ENCODE measurements at regions not wholly inside any gene's neighbourhood (a gene's known extent, or its start where the extent isn't known, plus 50 kb on each side); places are given as distances from the start of the nearest gene placed in this dataset.

DNA sequence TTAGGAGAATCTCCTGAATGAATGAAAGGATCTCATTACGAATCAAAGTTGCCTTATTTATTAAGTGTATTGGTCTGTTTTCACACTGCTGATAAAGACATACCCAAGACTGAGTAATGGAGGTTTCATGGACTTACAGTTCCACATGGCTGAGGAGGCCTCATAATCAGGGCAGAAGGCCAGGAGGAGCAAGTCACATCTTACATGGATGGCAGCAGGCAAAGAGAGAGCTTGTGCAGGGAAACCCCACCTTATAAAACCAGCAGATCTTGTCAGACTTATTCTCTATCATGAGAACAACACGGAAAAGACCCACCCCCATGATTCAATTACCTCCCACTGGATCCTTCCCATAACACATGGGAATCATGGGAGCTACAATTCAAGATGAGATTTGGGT lies 785.2 kb upstream of the POU3F3 start:
- no peak overlapping the region for H4K91ac ChIP-seq (ENCODE audit: insufficient read length, low read depth, low read length)
- H2BK20ac ChIP-seq (ENCODE audit: low read depth, low read length, poor library complexity, severe bottlenecking), result no peak overlapping the region
- H3K9ac ChIP-seq (ENCODE audit: extremely low read depth, insufficient read length, low read length), result no peak overlapping the region
- peaks cover 5 to 9% of the 10 kb centered on the region in 2 experiments for H3K4me1 Mint-ChIP-seq
- H3K56ac ChIP-seq (ENCODE audit: insufficient read length, low read depth, low read length), result no peak overlapping the region
- H2BK5ac ChIP-seq (ENCODE audit: insufficient read length, low read length), result no peak overlapping the region
- H3K4me3 Mint-ChIP-seq, result no peak overlapping the region
- H3K27ac ChIP-seq (ENCODE audit: insufficient read length, low read depth, low read length), result no peak overlapping the region
- H3T11ph ChIP-seq (ENCODE audit: low read length), result no peak overlapping the region
- no peak overlapping the region for H2AK5ac ChIP-seq (ENCODE audit: insufficient read length, low read length)
- H2BK12ac ChIP-seq (ENCODE audit: insufficient read length, low read depth, low read length), result no peak overlapping the region
- no peaks in the 10 kb centered on the region for H3K79me2 ChIP-seq (ENCODE audit: insufficient read depth, low read length)
- H4K20me1 ChIP-seq (ENCODE audit: control insufficient read depth, insufficient read depth, insufficient read length), result no peaks in the 10 kb centered on the region
- no peak overlapping the region for H3K18ac ChIP-seq (ENCODE audit: insufficient read length, low read depth, low read length)
- TF ChIP-seq, protein P1, sequence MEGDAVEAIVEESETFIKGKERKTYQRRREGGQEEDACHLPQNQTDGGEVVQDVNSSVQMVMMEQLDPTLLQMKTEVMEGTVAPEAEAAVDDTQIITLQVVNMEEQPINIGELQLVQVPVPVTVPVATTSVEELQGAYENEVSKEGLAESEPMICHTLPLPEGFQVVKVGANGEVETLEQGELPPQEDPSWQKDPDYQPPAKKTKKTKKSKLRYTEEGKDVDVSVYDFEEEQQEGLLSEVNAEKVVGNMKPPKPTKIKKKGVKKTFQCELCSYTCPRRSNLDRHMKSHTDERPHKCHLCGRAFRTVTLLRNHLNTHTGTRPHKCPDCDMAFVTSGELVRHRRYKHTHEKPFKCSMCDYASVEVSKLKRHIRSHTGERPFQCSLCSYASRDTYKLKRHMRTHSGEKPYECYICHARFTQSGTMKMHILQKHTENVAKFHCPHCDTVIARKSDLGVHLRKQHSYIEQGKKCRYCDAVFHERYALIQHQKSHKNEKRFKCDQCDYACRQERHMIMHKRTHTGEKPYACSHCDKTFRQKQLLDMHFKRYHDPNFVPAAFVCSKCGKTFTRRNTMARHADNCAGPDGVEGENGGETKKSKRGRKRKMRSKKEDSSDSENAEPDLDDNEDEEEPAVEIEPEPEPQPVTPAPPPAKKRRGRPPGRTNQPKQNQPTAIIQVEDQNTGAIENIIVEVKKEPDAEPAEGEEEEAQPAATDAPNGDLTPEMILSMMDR (conservative IDR thresholded peaks at IDR 0.05), result no peak
- H3K23me2 ChIP-seq (ENCODE audit: insufficient read length, low read depth, low read length, poor library complexity, severe bottlenecking), result no peaks in the 10 kb centered on the region
- no CpG with 5 or more reads among the region's 2 CpGs for WGBS (ENCODE audit: extremely low coverage, insufficient read length, low lambda C conversion rate)
- H3K79me1 ChIP-seq (ENCODE audit: insufficient read depth, low read depth, low read length, poor library complexity, severe bottlenecking), result no peaks in the 10 kb centered on the region
- peaks cover 4 to 11% (median 5%) of the 10 kb centered on the region in 3 experiments; a peak in 6 of 7 replicates for H3K36me3 Mint-ChIP-seq (ENCODE audit: insufficient read depth in 1 of 3, low read depth in 3 of 3)
- DNase-seq, result no peak
- H2BK120ac ChIP-seq (ENCODE audit: low read depth, low read length, poor library complexity, severe bottlenecking), result no peak overlapping the region
- H3K27me3 Mint-ChIP-seq (ENCODE audit: low read depth), result no peaks in the 10 kb centered on the region
- no peaks in the 10 kb centered on the region for H3K27me3 ChIP-seq (ENCODE audit: insufficient read depth, low read length)
- H4K5ac ChIP-seq (ENCODE audit: insufficient read length, low read depth, low read length), result no peak overlapping the region
- H3K23ac ChIP-seq (ENCODE audit: insufficient read length, low read depth, low read length), result no peak overlapping the region
- H4K8ac ChIP-seq (replicated peaks; ENCODE audit: insufficient read length, low read depth, low read length), result no peak overlapping the region
- H3K4me1 ChIP-seq (ENCODE audit: insufficient read depth, low read length), result no peaks in the 10 kb centered on the region
- H3K9me3 ChIP-seq (ENCODE audit: control insufficient read depth, low read depth, low read length), result no peaks in the 10 kb centered on the region
- H3K4ac ChIP-seq (ENCODE audit: low read depth, low read length), result no peak overlapping the region
- H2BK15ac ChIP-seq (ENCODE audit: low read depth, low read length), result no peak overlapping the region
- H3K27ac Mint-ChIP-seq, result no peak overlapping the region
- H3K9me3 Mint-ChIP-seq, result peaks cover 6 to 16% of the 10 kb centered on the region in 2 experiments; a peak in 4 of 5 replicates
- H3K14ac ChIP-seq (ENCODE audit: insufficient read depth, low read length), result no peak overlapping the region
- H3K4me2 ChIP-seq (ENCODE audit: insufficient read depth, insufficient read length, low read length), result no peak overlapping the region
- H2AFZ ChIP-seq (ENCODE audit: low read length), result no peak overlapping the region

Data from H9 (cell line).